ENCODE measurements at regions not wholly inside any gene's neighbourhood (a gene's known extent, or its start where the extent isn't known, plus 50 kb on each side); places are given as distances from the start of the nearest gene placed in this dataset.
"Not testable (repeated sequence)": the region's sequence is repeated elsewhere in the genome, so short reads cannot be mapped to it uniquely, and the experiment has no call there.

DNA sequence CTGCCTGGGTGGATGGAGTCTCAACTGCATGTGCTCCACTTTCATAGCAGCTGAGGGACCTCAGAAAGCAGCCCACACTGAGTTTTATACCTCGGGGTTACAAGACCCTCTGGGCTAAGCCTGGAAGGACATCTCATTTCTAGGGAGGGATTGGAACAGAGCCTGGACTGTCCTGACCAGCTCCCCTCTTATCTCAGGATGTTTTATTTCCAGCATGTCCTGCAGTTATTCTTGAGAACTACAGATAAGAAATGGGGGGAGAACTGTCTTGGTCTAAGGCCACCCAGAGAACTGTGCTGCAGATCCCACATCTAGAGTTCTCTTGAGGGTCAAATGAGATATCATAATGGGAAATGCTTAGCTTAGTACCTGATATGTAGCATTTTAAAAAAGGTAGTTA lies 97.3 kb upstream of the CHD6 start:
- Histone ChIP-seq H3K36me3 (ENCODE audit: control insufficient read depth, insufficient read depth, low read length) (no peaks in the 10 kb centered on the region), H3K9me3 (replicated peaks; ENCODE audit: control insufficient read depth, low read depth, low read length) (no peaks in the 10 kb centered on the region), H3K4me3 (ENCODE audit: low read length) (no peak overlapping the region), H3K27ac (ENCODE audit: low read length) (no peak overlapping the region), H3K4me1 (ENCODE audit: control insufficient read depth, insufficient read depth, low read length) (no peaks in the 10 kb centered on the region), H3K27me3 (ENCODE audit: control insufficient read depth, insufficient read depth, low read length) (no peaks in the 10 kb centered on the region)
- WGBS (ENCODE audit: insufficient coverage) = no CpG with 5 or more reads among the region's 1 CpG
- DNase-seq = no peak

DNA sequence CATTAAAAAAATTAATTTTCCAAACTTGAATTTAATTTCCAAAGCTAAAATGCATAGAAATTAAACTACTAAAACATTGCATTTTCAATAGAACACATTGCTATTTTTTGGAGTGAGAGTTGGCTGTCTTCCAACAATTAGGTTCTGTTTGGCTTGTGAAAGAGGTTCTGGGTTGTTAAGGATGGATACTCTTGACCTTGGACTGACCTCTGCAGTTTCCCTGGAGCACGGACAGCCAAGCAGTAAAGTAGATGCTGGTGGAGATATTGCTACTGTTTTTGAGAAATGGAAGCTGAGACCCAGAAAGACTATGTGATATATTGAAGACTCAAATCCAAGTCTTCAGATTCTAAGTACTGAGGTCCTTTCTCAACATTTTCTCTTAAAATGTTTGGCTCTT lies 95.9 kb upstream of the CHD6 start:
- DNase-seq = no peak
- 0% methylated on average over 1 of the region's 1 CpG for WGBS (ENCODE audit: insufficient coverage)
- Histone ChIP-seq H3K9me3 (replicated peaks; ENCODE audit: control insufficient read depth, low read depth, low read length) (no peaks in the 10 kb centered on the region), H3K4me1 (ENCODE audit: control insufficient read depth, insufficient read depth, low read length) (no peaks in the 10 kb centered on the region), H3K36me3 (ENCODE audit: control insufficient read depth, insufficient read depth, low read length) (no peaks in the 10 kb centered on the region), H3K4me3 (ENCODE audit: low read length) (no peak overlapping the region), H3K27me3 (ENCODE audit: control insufficient read depth, insufficient read depth, low read length) (no peaks in the 10 kb centered on the region), H3K27ac (ENCODE audit: low read length) (no peak overlapping the region)

DNA sequence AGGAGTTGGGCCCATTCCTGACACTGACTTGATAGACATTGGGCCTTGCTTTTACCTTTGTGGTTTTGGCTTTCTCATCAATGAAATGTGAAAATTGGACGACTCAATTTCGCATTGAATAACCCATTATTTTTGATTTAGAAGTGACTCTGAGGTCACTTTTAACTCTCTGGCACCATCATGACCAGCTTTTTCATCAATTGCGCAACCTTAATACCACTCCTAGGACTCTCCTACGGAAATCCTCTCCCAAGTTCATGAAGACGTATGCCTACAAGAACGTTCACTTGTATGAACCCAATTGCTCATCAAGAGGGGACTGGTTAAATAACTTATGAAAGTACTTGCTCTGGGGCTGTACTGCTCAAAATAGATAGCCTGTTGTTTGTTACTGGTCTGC lies 86.7 kb upstream of the CHD6 start:
- no peaks in the 10 kb centered on the region for H3K27me3 ChIP-seq (ENCODE audit: control insufficient read depth, insufficient read depth, low read length)
- H3K4me3 ChIP-seq (ENCODE audit: low read length) = no peak overlapping the region
- no peaks in the 10 kb centered on the region for H3K9me3 ChIP-seq (replicated peaks; ENCODE audit: control insufficient read depth, low read depth, low read length)
- no peaks in the 10 kb centered on the region for H3K36me3 ChIP-seq (ENCODE audit: control insufficient read depth, insufficient read depth, low read length)
- 100% methylated on average over 1 of the region's 6 CpGs for WGBS (ENCODE audit: insufficient coverage)
- DNase-seq = no peak
- no peak overlapping the region for H3K27ac ChIP-seq (ENCODE audit: low read length)
- no peaks in the 10 kb centered on the region for H3K4me1 ChIP-seq (ENCODE audit: control insufficient read depth, insufficient read depth, low read length)

DNA sequence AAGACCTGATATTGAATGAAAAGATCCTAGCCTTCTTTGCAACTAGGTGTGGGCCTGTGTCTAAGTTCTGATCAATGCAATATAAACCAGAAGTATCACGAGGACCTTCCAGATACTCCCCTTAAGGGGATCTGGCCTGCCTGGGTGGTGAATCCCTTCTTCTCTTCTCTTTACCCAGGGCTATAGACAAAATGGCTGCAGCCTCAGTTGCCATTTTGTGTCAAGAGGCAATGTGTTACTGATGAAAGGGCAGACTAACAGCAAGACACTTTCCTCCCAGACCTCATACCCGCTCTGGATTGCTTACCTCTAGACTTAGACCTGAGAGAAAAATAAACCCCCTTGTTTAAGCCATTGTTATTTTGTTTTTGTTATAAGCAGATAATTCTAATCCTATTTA lies 84.5 kb upstream of the CHD6 start:
- Histone ChIP-seq H3K27me3 (ENCODE audit: control insufficient read depth, insufficient read depth, low read length) (no peaks in the 10 kb centered on the region), H3K4me1 (ENCODE audit: control insufficient read depth, insufficient read depth, low read length) (no peaks in the 10 kb centered on the region), H3K36me3 (ENCODE audit: control insufficient read depth, insufficient read depth, low read length) (no peaks in the 10 kb centered on the region), H3K4me3 (ENCODE audit: low read length) (no peak overlapping the region), H3K27ac (ENCODE audit: low read length) (no peak overlapping the region), H3K9me3 (replicated peaks; ENCODE audit: control insufficient read depth, low read depth, low read length) (no peaks in the 10 kb centered on the region)
- no CpG with 5 or more reads among the region's 2 CpGs for WGBS (ENCODE audit: insufficient coverage)
- no peak for DNase-seq

DNA sequence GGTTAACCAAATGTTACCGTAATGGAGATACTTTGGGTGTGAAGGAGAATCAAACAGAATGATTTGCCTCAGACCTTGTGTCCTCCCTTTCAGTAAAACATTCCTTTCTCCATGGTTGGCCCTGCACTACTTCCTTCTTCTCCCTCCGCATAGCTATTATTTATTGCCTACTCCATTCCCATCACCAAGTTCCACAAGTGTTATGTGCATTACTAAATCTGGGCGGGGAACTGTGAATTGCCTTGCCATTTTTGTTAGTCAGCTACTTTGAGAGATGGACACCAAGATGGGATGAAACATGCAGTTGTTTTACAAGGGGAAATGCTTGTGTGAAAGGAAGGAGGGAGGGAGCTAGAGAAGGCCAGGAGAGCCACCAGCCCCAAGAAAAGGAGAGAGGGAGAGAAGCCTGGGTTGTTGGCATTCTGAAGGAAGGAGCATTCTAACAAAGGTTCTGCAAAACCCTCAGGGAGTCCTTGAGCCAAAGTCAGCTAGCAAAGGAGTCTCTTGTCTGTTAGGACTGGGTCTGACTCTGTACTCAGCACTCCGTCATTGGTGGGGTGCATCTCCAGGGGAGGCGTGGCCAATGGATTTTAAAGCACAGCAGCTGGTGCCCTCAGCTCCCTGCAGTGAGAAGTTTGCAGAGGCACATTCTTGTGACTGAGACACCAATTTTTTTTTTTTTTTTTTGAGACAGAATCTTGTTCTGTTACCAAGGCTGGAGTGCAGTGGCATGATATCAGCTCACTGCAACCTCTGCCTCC lies 83.6 kb upstream of the CHD6 start:
- H3K27ac ChIP-seq (ENCODE audit: low read length) = no peak overlapping the region
- H3K4me1 ChIP-seq (ENCODE audit: control insufficient read depth, insufficient read depth, low read length) = no peaks in the 10 kb centered on the region
- WGBS (ENCODE audit: insufficient coverage) = 66% methylated on average over 4 of the region's 5 CpGs
- no peaks in the 10 kb centered on the region for H3K36me3 ChIP-seq (ENCODE audit: control insufficient read depth, insufficient read depth, low read length)
- no peak for DNase-seq
- H3K9me3 ChIP-seq (replicated peaks; ENCODE audit: control insufficient read depth, low read depth, low read length) = no peaks in the 10 kb centered on the region
- no peak overlapping the region for H3K4me3 ChIP-seq (ENCODE audit: low read length)
- H3K27me3 ChIP-seq (ENCODE audit: control insufficient read depth, insufficient read depth, low read length) = no peaks in the 10 kb centered on the region

DNA sequence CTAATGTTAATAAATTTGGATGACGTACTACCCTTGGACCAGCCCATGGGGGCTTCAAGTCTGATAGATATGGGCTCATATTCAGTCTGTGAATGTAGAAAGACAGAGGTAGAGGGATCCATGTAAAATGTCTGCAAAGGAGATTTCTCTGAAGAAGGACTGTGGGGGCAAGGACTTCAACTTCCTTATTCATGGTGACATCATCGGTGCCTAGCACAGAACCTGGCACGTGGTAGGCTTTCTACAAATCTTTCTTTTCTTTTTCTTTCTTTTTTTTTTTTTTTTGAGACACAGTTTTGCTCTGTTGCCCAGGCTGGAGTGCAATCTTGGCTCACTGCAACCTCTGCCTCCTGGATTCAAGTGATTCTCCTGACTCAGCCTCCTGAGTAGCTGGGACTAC lies 81.5 kb upstream of the CHD6 start:
- not testable (repeated sequence) for H3K9me3 ChIP-seq (replicated peaks; ENCODE audit: control insufficient read depth, low read depth, low read length); H3K36me3 ChIP-seq (ENCODE audit: control insufficient read depth, insufficient read depth, low read length); H3K27ac ChIP-seq (ENCODE audit: low read length); H3K4me1 ChIP-seq (ENCODE audit: control insufficient read depth, insufficient read depth, low read length); H3K27me3 ChIP-seq (ENCODE audit: control insufficient read depth, insufficient read depth, low read length); H3K4me3 ChIP-seq (ENCODE audit: low read length); DNase-seq
- 60% methylated on average over 1 of the region's 3 CpGs for WGBS (ENCODE audit: insufficient coverage)

DNA sequence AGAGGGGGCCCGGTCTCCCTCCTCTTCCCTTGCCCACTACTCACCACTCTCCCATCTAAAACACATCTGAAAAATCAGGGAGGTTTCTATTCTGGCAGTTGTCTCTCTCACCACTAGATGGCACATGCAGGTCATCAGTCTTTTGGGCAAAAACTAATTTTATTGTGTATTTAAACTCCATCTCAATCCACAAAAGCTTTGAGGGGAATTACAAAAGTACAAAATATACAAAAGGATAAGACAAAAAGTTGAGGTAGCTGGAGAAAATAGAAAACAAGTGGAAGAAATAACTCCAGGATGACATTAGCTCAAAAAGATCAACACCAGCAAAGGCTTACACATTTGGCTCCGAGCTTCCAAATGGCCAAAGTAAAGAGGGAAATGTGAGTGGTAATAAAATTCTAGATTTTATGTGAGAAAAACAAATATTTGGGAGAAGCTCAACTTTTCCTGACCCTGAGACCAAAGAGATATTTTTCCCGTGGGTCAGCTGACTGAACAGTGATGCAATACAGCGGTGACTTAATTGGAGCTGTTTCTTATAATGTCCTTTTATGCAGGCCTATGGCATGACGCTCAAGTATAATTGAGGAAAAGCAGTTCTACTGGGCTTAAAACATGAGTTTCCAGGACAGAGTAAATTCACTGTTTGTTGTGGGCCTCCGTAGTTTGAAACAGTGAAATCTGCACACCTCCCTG lies 79.8 kb upstream of the CHD6 start:
- no peaks in the 10 kb centered on the region for H3K27me3 ChIP-seq (ENCODE audit: control insufficient read depth, insufficient read depth, low read length)
- H3K4me1 ChIP-seq (ENCODE audit: control insufficient read depth, insufficient read depth, low read length) = peaks cover 5% of the 10 kb centered on the region
- H3K4me3 ChIP-seq (ENCODE audit: low read length) = no peak overlapping the region
- peak; percentile 23 for DNase-seq
- no peak overlapping the region for H3K27ac ChIP-seq (ENCODE audit: low read length)
- H3K36me3 ChIP-seq (ENCODE audit: control insufficient read depth, insufficient read depth, low read length) = no peaks in the 10 kb centered on the region
- 65% methylated on average over 4 of the region's 6 CpGs for WGBS (ENCODE audit: insufficient coverage)
- no peaks in the 10 kb centered on the region for H3K9me3 ChIP-seq (replicated peaks; ENCODE audit: control insufficient read depth, low read depth, low read length)

DNA sequence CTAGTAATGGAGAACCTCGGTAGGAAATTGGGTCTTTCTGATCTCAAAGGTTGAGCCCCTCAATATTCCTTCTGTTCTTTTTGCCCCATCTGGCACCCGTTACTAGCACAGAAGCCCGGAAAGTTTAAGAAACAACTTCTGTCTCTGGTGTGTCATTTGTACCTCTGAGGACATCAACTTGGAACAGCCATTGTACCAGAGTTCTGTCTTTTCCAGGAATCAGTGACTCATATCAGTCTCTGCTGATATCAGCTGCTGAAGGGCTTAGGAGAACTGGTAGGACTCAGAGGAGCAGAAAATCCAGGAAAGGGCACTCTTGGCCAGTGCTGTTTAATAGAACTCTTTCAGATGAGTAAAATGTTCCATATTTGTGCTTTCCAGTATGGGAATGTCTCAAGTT lies 78.3 kb upstream of the CHD6 start:
- Histone ChIP-seq H3K27me3 (ENCODE audit: control insufficient read depth, insufficient read depth, low read length) (no peaks in the 10 kb centered on the region), H3K27ac (ENCODE audit: low read length) (no peak overlapping the region), H3K9me3 (replicated peaks; ENCODE audit: control insufficient read depth, low read depth, low read length) (no peaks in the 10 kb centered on the region), H3K36me3 (ENCODE audit: control insufficient read depth, insufficient read depth, low read length) (no peaks in the 10 kb centered on the region), H3K4me1 (ENCODE audit: control insufficient read depth, insufficient read depth, low read length) (peaks cover 9% of the 10 kb centered on the region), H3K4me3 (ENCODE audit: low read length) (no peak overlapping the region)
- DNase-seq = no peak
- 57% methylated on average over 3 of the region's 3 CpGs for WGBS (ENCODE audit: insufficient coverage)

DNA sequence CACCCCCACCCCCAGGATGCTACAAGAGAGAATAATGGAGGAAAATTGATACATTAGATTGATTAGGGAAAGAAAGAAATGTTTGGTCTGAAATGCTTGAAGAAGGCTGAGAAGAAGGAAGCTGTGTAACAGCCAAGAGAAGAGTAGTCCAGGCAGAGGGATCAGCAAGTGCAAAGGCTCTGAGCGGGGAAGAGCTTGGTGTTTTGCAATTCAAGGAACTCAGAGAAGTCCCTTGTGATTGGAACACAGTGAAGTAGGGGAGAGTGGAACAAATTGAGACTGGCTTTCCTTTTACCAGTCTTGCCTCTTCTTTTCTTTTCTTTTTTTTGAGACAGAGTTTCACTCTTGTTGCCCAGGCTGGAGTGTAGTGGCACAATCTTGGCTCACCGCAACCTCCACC lies 76.6 kb upstream of the CHD6 start:
- DNase-seq = no peak
- no peak overlapping the region for H3K4me3 ChIP-seq (ENCODE audit: low read length)
- no CpG with 5 or more reads among the region's 2 CpGs for WGBS (ENCODE audit: insufficient coverage)
- H3K27me3 ChIP-seq (ENCODE audit: control insufficient read depth, insufficient read depth, low read length) = no peaks in the 10 kb centered on the region
- H3K27ac ChIP-seq (ENCODE audit: low read length) = no peak overlapping the region
- H3K36me3 ChIP-seq (ENCODE audit: control insufficient read depth, insufficient read depth, low read length) = no peaks in the 10 kb centered on the region
- peaks cover 9% of the 10 kb centered on the region for H3K4me1 ChIP-seq (ENCODE audit: control insufficient read depth, insufficient read depth, low read length)
- H3K9me3 ChIP-seq (replicated peaks; ENCODE audit: control insufficient read depth, low read depth, low read length) = no peaks in the 10 kb centered on the region

DNA sequence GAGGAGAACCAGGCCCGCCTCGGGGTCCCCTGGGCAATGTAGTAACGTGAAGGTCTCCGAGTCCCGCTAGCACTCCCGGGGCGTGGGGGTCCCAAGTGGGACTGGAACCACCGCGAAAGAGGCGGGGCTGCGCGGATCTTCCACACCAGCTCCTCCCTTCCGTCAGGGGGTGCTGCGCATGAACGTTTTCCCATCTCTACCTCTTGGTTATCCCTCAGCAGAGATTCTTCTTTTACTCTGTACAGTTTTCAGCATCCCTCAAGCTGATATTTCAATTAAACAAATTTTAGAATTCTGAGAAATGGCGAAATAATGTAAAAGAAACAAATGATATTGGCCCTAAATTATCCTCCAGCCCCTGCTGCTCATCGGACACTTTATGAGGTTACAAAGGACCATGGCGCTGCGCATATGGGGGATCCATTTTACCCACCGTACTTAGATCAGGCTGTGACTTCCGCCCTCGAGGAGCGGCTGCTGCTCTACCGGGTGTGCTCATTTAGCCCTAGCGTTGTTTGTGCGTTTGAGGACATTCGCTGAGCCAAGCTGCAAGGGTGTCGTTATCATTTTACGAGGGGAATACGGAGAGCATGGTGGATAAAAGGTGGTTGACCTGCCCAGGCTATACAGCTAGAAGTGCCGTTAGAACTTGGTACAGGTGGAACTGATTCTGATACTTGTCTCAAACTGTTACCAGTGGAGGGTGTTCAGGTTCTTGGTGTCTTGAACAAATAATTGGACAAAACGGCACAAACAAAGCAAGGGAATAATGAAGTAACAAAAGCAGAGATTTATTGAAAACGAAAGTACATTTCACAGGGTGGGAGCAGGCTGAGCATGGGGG lies 75.2 kb upstream of the CHD6 start:
- Histone ChIP-seq H3K4me3 (ENCODE audit: low read length) (peak overlapping the region; percentile 93), H3K4me1 (ENCODE audit: control insufficient read depth, insufficient read depth, low read length) (peaks cover 9% of the 10 kb centered on the region), H3K27me3 (ENCODE audit: control insufficient read depth, insufficient read depth, low read length) (no peaks in the 10 kb centered on the region), H3K27ac (ENCODE audit: low read length) (peak overlapping the region; percentile 94), H3K9me3 (replicated peaks; ENCODE audit: control insufficient read depth, low read depth, low read length) (no peaks in the 10 kb centered on the region), H3K36me3 (ENCODE audit: control insufficient read depth, insufficient read depth, low read length) (no peaks in the 10 kb centered on the region)
- under 1% methylated on average over 29 of the region's 33 CpGs for WGBS (ENCODE audit: insufficient coverage)
- peak; percentile 96 for DNase-seq

All from muscle of leg (tissue), 3 donors.